T-helper 2 cell treated with Interferon-gamma antibody and Interleukin-4, amounts not matched to agents 100 ng/mL and 5 ng/mL, for 36 hours (primary cell): ENCODE measurements at regions not wholly inside any gene's neighbourhood (a gene's known extent, or its start where the extent isn't known, plus 50 kb on each side); places are given as distances from the start of the nearest gene placed in this dataset.
"Not testable (repeated sequence)": the region's sequence is repeated elsewhere in the genome, so short reads cannot be mapped to it uniquely, and the experiment has no call there.

Source experiments
- intact Hi-C: fragments of 100-400 bp; cut with micrococcal nuclease; formaldehyde crosslinking; loops from one replicate; pipeline ENCODE4 v1.15.1; 2023

GRCh38 chr4:157687971-157688370, 467.4 kb downstream of the GRIA2 start:
- intact Hi-C loops, result no loop called here

DNA sequence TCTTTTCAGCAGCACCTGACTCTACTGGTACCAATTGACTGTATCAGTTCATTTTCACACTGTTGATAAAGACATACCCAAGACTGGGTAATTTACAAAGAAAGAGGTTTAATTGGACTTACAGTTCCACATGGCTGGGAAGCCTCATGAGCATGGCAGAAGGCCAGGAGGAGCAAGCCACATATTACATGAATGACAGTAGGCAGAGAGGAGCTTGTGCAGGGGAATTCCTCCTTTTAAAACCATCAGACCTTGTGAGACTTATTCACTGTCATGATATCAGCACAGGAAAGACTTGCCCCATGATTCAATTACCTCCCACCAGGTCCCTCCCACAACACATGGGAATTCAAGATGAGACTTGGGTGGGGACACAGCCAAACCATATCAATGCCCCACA, 458.8 kb downstream of the GRIA2 start:
- intact Hi-C loops, result not testable (repeated sequence)

GRCh38 chr4:157678478-157678877, 457.9 kb downstream of the GRIA2 start:
- intact Hi-C loops, result no loop called here

- intact Hi-C loops, result no loop called here
These were observed 454.2 kb downstream of the GRIA2 start for GRCh38 chr4:157674699-157675098.

DNA sequence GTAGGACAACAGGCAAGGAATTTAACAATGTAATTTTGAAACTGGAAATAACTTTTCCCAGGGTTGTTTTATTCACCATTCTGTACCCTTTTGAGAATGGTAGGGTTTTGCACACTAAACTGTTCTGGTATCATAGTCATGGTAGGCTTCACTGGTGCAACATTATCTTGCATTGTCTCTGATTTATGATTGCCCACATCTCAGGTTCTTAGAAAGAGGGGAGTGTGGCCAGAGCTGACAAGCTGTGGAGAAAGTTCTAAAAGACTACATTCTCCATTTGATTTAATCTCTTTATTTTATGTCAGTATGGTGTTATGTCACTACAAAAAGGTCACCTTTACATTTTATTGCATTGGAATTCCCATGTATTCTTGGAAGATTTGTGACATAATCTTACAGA, 447.3 kb downstream of the GRIA2 start:
- intact Hi-C loops, result no loop called here

DNA sequence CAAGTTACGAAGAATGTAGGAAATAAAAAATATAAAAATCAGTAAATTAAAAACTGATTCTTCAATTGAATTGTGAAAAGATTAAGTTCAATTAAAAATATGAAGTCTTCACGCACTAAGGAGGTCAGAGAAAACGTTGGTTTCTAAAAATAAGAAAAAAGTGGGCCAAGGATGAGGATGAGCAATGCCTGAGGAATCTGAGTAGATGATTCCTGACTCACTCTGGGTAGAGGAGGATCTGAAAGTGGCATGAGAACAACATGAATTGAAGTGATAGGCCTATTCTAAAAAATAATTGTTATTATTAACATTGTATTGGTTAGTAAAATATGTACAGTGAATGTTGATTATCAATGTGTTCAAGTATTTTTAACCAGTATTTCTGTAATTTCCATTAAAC, 444.2 kb downstream of the GRIA2 start:
- intact Hi-C loops, result no loop called here

DNA sequence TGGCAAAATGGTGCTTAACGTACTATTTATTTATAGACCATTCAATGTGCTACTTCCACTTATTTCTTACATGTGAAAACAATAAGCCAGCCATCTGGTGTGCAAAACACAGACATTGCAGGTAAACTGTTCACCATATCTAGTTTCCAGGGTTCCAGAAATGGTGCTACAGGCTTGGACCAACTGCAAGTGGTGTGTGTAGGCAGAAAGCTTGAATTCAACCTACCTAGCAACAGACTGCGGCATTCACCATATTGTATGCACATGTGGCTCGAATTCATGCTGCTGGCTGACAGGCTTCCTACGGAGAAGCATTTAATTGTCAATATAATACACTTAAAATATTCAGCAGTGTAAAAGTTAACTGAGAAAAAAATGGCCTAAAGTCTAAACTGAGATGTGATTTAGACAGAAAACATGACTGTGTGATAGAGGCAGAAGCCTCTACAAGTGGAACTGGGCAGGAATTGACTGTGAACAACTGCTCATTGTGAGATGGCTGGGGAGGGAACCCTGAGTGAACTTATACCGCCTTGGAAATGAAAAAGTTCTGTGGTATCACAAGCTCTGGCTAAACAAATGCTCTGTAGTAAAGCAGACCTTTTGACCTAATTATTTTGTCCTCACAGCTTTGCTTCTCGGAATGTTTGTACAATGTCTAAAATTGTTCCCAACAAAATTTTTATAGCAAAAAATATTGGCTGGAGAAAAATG, 434.7 kb downstream of the GRIA2 start:
- intact Hi-C loops, result no loop called here

GRCh38 chr4:157643257-157643656, 422.7 kb downstream of the GRIA2 start:
- intact Hi-C loops, result no loop called here

GRCh38 chr4:157634057-157634456, 413.5 kb downstream of the GRIA2 start:
- intact Hi-C loops, result no loop called here

DNA sequence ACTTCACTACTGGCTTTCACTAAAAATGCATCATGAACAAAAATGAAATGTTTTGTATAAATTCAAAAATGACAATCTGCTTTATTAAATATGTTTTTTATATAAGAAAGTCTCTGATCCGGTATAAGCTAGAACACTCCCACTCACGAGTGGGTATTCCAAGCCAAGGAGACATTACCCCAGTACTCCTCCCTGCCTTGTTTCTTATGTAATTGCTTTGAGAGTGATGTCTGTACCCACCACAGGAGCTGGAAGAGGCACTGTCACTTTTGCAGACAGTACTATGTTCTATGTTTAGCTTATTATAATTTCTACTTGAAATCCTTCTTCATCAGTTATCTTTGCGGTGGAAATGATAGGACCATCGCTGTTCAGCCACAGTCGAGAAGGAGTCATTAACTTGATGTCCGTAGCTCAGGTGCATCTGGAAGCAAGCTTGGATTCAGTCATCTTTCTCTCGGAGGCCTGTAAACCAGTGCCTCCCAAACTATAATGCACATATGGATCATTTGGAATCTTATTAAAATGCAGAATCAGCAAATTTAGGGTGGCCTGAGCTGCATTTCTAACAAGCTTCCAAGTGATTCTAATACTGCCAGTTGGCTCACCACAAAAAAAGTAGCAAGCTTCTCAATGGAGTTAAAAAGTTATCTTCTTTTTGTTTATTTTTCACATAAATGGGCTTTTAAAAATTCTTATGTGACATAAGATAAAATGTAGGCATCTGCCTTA, 396.4 kb downstream of the GRIA2 start:
- intact Hi-C loops, result no loop called here

- intact Hi-C loops, result no loop called here
These were observed 387.5 kb downstream of the GRIA2 start for GRCh38 chr4:157607996-157608395.

GRCh38 chr4:157600583-157600982, 380.1 kb downstream of the GRIA2 start:
- intact Hi-C loops, result no loop called here

- intact Hi-C loops, result no loop called here
These were observed 370.7 kb downstream of the GRIA2 start for GRCh38 chr4:157591245-157591644.

DNA sequence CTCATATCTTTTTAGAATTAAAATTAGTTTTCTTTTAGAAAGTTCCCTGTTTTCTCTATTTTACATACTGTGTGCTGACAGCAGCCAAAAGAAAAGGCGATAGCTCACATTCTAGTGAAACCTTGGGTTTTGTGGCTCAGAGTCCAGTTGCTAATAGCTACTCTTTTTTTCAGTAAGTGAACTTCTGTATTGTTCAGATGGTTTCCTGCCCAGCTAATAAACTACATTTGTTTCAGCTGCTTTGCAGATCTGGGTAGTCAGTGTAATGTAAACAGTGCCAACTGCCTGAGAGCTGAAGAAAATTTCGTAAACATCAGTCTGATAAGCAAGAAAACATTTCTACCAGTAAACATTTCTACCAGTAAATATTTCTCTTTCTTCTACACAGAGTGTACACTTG, 370.2 kb downstream of the GRIA2 start:
- intact Hi-C loops, result no loop called here

- intact Hi-C loops, result no loop called here
These were observed 367.3 kb downstream of the GRIA2 start for GRCh38 chr4:157587681-157588423.

DNA sequence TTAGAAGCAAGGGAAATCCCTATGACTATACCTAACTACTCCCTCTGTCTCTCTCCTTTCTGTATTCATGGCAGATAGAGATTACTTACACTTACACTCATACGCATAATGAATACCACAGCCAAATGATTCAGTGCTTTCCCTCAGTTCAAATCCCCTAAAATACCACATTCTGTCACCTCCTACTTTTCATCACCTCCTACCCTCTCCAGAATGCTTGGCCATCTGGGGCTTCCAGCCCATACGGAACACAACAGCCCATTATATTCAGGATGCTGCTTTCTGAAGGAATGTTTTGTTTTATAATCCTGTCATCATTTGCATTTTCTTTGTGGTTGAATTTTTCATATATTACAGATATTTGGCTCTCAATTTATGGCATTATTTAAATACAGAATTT, 361.6 kb downstream of the GRIA2 start:
- intact Hi-C loops, result no loop called here

DNA sequence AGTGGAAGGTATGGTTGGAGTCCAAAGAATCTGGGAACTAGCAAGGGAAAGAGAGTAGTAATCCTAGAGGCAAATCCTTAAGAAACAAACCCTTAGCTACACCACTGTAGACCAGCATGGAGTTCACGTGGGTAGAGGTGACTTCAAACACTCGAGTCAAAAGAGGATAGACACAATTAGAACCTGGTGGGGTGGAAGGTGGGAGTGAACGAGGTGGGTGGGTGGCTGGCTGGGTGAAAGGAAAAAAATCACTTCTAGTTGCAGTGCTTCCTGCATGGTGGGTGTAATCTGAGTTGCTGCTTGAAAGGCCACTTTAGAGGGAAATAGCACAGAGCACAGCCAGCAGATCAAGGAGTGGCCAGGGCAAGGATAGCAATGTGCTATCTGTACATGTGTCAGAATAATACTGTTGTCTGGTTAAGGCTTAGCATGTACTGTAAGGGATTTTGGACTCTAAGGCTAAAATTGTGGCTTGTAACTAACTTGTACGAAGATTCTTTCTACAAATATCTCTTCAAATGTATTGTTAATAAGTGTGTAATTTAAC, 356.2 kb downstream of the GRIA2 start:
- intact Hi-C loops, result no loop called here

GRCh38 chr4:157575339-157575738, 354.8 kb downstream of the GRIA2 start:
- intact Hi-C loops, result no loop called here

DNA sequence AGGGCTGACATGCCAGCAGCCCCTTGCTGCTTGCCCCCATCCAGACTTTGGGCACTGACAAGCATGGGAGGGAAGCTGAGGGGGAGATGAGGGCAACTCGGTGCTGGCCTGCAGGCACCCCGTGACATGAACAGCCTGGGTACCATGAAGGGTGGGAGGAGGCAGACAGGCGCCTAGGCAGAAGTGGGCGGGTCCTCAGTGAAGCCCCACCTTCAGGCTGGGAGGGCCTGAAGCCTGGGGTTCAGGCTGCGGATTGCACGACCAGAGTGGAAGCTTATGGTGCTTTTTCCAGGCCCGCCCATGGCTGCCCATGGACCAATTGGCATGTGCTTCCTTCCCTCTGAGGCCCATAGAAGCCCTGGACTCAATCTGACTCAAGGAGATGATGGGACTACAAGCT, 354.1 kb downstream of the GRIA2 start:
- intact Hi-C loops, result no loop called here

- intact Hi-C loops, result no loop called here
These were observed 352.4 kb downstream of the GRIA2 start for GRCh38 chr4:157572951-157573350.

GRCh38 chr4:157572284-157572683, 351.8 kb downstream of the GRIA2 start:
- intact Hi-C loops, result no loop called here

GRCh38 chr4:157564771-157565170, 344.2 kb downstream of the GRIA2 start:
- intact Hi-C loops, result no loop called here
